GOT3 (cell line): ENCODE measurements at regions not wholly inside any gene's neighbourhood (a gene's known extent, or its start where the extent isn't known, plus 50 kb on each side); places are given as distances from the start of the nearest gene placed in this dataset.
"Not testable (repeated sequence)": the region's sequence is repeated elsewhere in the genome, so short reads cannot be mapped to it uniquely, and the experiment has no call there.

Experiments
- DNase-seq: peaks from one replicate; lab custom pipeline; 2025; ENCODE audit warnings: mixed read lengths; lab: John Stamatoyannopoulos, UW

GRCh38 chrX:1102786-1103185 is 109.7 kb downstream of the CRLF2 start:
- no peak for DNase-seq

- DNase-seq, result not testable (repeated sequence)
Measured at GRCh38 chrX:1102221-1102620, 110.2 kb downstream of the CRLF2 start.

GRCh38 chrX:1099146-1099770 is 113.2 kb downstream of the CRLF2 start:
- DNase-seq, result no peak

GRCh38 chrX:1097328-1097727 is 115.1 kb downstream of the CRLF2 start:
- DNase-seq, result no peak

- no peak for DNase-seq
Measured at GRCh38 chrX:1094566-1095333, 117.7 kb downstream of the CRLF2 start.

- no peak for DNase-seq
Measured at GRCh38 chrX:1093586-1094421, 118.6 kb downstream of the CRLF2 start.

GRCh38 chrX:1093121-1093520 is 119.3 kb downstream of the CRLF2 start:
- no peak for DNase-seq

- no peak for DNase-seq
Measured at GRCh38 chrX:1086444-1087409, 125.7 kb downstream of the CRLF2 start.

- DNase-seq, result not testable (repeated sequence)
Measured at GRCh38 chrX:1085871-1086270, 126.6 kb downstream of the CRLF2 start.

GRCh38 chrX:1084689-1085088 is 127.8 kb downstream of the CRLF2 start:
- DNase-seq, result no peak

- no peak for DNase-seq
Measured at GRCh38 chrX:1076871-1077651, 135.4 kb downstream of the CRLF2 start.

GRCh38 chrX:1075741-1076140 is 136.7 kb downstream of the CRLF2 start:
- no peak for DNase-seq

GRCh38 chrX:1075156-1075555 is 137.3 kb downstream of the CRLF2 start:
- DNase-seq, result no peak

- DNase-seq, result no peak
Measured at GRCh38 chrX:1074755-1075154, 137.7 kb downstream of the CRLF2 start.

- DNase-seq, result no peak
Measured at GRCh38 chrX:1074172-1074571, 138.3 kb downstream of the CRLF2 start.

GRCh38 chrX:1072637-1073377 is 139.6 kb downstream of the CRLF2 start:
- no peak for DNase-seq

- DNase-seq, result no peak
Measured at GRCh38 chrX:1071351-1071750, 141.1 kb downstream of the CRLF2 start.

GRCh38 chrX:1062351-1062750 is 150.1 kb downstream of the CRLF2 start:
- DNase-seq, result no peak

- DNase-seq, result no peak
Measured at GRCh38 chrX:1060562-1060960, 151.9 kb downstream of the CRLF2 start.
